Skeletal muscle satellite cell (primary cell): ENCODE measurements at regions not wholly inside any gene's neighbourhood (a gene's known extent, or its start where the extent isn't known, plus 50 kb on each side); places are given as distances from the start of the nearest gene placed in this dataset.
"Not testable (repeated sequence)": the region's sequence is repeated elsewhere in the genome, so short reads cannot be mapped to it uniquely, and the experiment has no call there.

Experiments
- H3K27me3 ChIP-seq: 2 replicates; pipeline ENCODE4 v1.7.0; 2013; ENCODE audit warnings: low read length; ENCODE audit not compliant: control insufficient read depth, insufficient read depth
- H3K36me3 ChIP-seq: 2 replicates; pipeline ENCODE4 v1.7.0; 2013; ENCODE audit warnings: mild to moderate bottlenecking, control low read depth, low read length; ENCODE audit not compliant: insufficient read depth
- H3K4me1 ChIP-seq: 2 replicates; pipeline ENCODE4 v1.7.0; 2013; ENCODE audit warnings: low read length; ENCODE audit not compliant: control insufficient read depth, insufficient read depth
- H3K4me2 ChIP-seq: 2 replicates; pipeline ENCODE4 v1.7.0; 2013; ENCODE audit warnings: mild to moderate bottlenecking, low read length
- H3K4me3 ChIP-seq: 2 replicates; pipeline ENCODE4 v1.7.0; 2013; ENCODE audit warnings: low read length
- H3K9ac ChIP-seq: 2 replicates; pipeline ENCODE4 v1.7.0; 2013; ENCODE audit warnings: mild to moderate bottlenecking, low read depth, low read length, moderate library complexity
- H3K9me3 ChIP-seq: replicated peaks from 2 replicates; pipeline ENCODE4 v1.7.0; 2013; ENCODE audit warnings: mild to moderate bottlenecking, control low read depth, low read length

GRCh38 chr2:142418699-142419098, 287.9 kb upstream of the LRP1B start:
- H3K4me3 ChIP-seq, H3K4me2 ChIP-seq, H3K4me1 ChIP-seq, H3K27me3 ChIP-seq, H3K36me3 ChIP-seq, H3K9ac ChIP-seq, H3K9me3 ChIP-seq: not testable (repeated sequence)

- H3K36me3 ChIP-seq = no peaks in the 10 kb centered on the region
- H3K9ac ChIP-seq = no peak overlapping the region
- H3K4me1 ChIP-seq = no peaks in the 10 kb centered on the region
- H3K9me3 ChIP-seq = no peaks in the 10 kb centered on the region
- H3K4me2 ChIP-seq = no peak overlapping the region
- H3K4me3 ChIP-seq = no peak overlapping the region
- no peaks in the 10 kb centered on the region for H3K27me3 ChIP-seq
These were observed 286.2 kb upstream of the LRP1B start for GRCh38 chr2:142416996-142417395.

- no peak overlapping the region for H3K4me2 ChIP-seq
- H3K4me3 ChIP-seq = no peak overlapping the region
- H3K36me3 ChIP-seq = no peaks in the 10 kb centered on the region
- no peak overlapping the region for H3K9ac ChIP-seq
- no peaks in the 10 kb centered on the region for H3K27me3 ChIP-seq
- H3K4me1 ChIP-seq = no peaks in the 10 kb centered on the region
- H3K9me3 ChIP-seq = no peaks in the 10 kb centered on the region
These were observed 284.6 kb upstream of the LRP1B start for GRCh38 chr2:142415461-142415860.

- H3K4me3 ChIP-seq = no peak overlapping the region
- no peak overlapping the region for H3K9ac ChIP-seq
- no peak overlapping the region for H3K4me2 ChIP-seq
- no peaks in the 10 kb centered on the region for H3K36me3 ChIP-seq
- H3K9me3 ChIP-seq = peaks cover 3% of the 10 kb centered on the region
- H3K27me3 ChIP-seq = no peaks in the 10 kb centered on the region
- H3K4me1 ChIP-seq = no peaks in the 10 kb centered on the region
These were observed 267.4 kb upstream of the LRP1B start for GRCh38 chr2:142398212-142398611.

- H3K27me3 ChIP-seq = no peaks in the 10 kb centered on the region
- H3K36me3 ChIP-seq = no peaks in the 10 kb centered on the region
- no peak overlapping the region for H3K9ac ChIP-seq
- H3K4me3 ChIP-seq = no peak overlapping the region
- H3K4me2 ChIP-seq = no peak overlapping the region
- H3K4me1 ChIP-seq = no peaks in the 10 kb centered on the region
- H3K9me3 ChIP-seq = peaks cover 3% of the 10 kb centered on the region
These were observed 264.5 kb upstream of the LRP1B start for GRCh38 chr2:142395291-142395690.

GRCh38 chr2:142380372-142380771, 249.6 kb upstream of the LRP1B start:
- H3K4me2 ChIP-seq = no peak overlapping the region
- no peaks in the 10 kb centered on the region for H3K27me3 ChIP-seq
- H3K9me3 ChIP-seq = no peaks in the 10 kb centered on the region

GRCh38 chr2:142362069-142362468, 231.3 kb upstream of the LRP1B start:
- H3K9me3 ChIP-seq, H3K4me2 ChIP-seq, H3K36me3 ChIP-seq, H3K4me1 ChIP-seq, H3K9ac ChIP-seq, H3K27me3 ChIP-seq, H3K4me3 ChIP-seq: not testable (repeated sequence)

More at GRCh38 chr2:142380372-142380771, 249.6 kb upstream of the LRP1B start:
- Histone ChIP-seq H3K4me3 (no peak overlapping the region), H3K36me3 (no peaks in the 10 kb centered on the region), H3K4me1 (no peaks in the 10 kb centered on the region), H3K9ac (no peak overlapping the region)

GRCh38 chr2:142347751-142348150, 216.9 kb upstream of the LRP1B start:
- Histone ChIP-seq H3K9me3 (peaks cover 3% of the 10 kb centered on the region), H3K36me3 (no peaks in the 10 kb centered on the region), H3K4me3 (no peak overlapping the region), H3K4me1 (no peaks in the 10 kb centered on the region), H3K27me3 (no peaks in the 10 kb centered on the region), H3K9ac (no peak overlapping the region), H3K4me2 (no peak overlapping the region)

- Histone ChIP-seq H3K4me2 (no peak overlapping the region), H3K4me1 (no peaks in the 10 kb centered on the region), H3K36me3 (no peaks in the 10 kb centered on the region), H3K27me3 (no peaks in the 10 kb centered on the region), H3K4me3 (no peak overlapping the region), H3K9me3 (no peaks in the 10 kb centered on the region), H3K9ac (no peak overlapping the region)
These were observed 208.4 kb upstream of the LRP1B start for GRCh38 chr2:142339261-142339660.

GRCh38 chr2:142332196-142332595, 201.4 kb upstream of the LRP1B start:
- Histone ChIP-seq H3K27me3 (no peaks in the 10 kb centered on the region), H3K9me3 (no peaks in the 10 kb centered on the region), H3K4me1 (no peaks in the 10 kb centered on the region), H3K4me2 (no peak overlapping the region), H3K4me3 (no peak overlapping the region), H3K36me3 (no peaks in the 10 kb centered on the region), H3K9ac (no peak overlapping the region)

- Histone ChIP-seq H3K9me3 (no peaks in the 10 kb centered on the region), H3K4me1 (no peaks in the 10 kb centered on the region), H3K4me2 (no peak overlapping the region), H3K36me3 (no peaks in the 10 kb centered on the region), H3K27me3 (no peaks in the 10 kb centered on the region), H3K4me3 (no peak overlapping the region), H3K9ac (no peak overlapping the region)
These were observed 199.6 kb upstream of the LRP1B start for GRCh38 chr2:142330458-142330857.

GRCh38 chr2:142325870-142326269, 195.1 kb upstream of the LRP1B start:
- H3K9me3 ChIP-seq = no peaks in the 10 kb centered on the region
- H3K27me3 ChIP-seq = no peaks in the 10 kb centered on the region
- H3K4me3 ChIP-seq = no peak overlapping the region
- H3K4me2 ChIP-seq = no peak overlapping the region
- no peaks in the 10 kb centered on the region for H3K36me3 ChIP-seq
- H3K9ac ChIP-seq = no peak overlapping the region
- H3K4me1 ChIP-seq = no peaks in the 10 kb centered on the region
